H7 (cell line): ENCODE measurements at regions not wholly inside any gene's neighbourhood (a gene's known extent, or its start where the extent isn't known, plus 50 kb on each side); places are given as distances from the start of the nearest gene placed in this dataset.
"Not testable (repeated sequence)": the region's sequence is repeated elsewhere in the genome, so short reads cannot be mapped to it uniquely, and the experiment has no call there.

ENCODE experiments used
- DNase-seq: peaks from one replicate; pipeline ENCODE4 v3.0.0; 2012
- H3K27me3 ChIP-seq: 2 replicates; pipeline ENCODE4 v1.6.0; 2011; ENCODE audit warnings: mild to moderate bottlenecking, low read length; ENCODE audit not compliant: control insufficient read depth, insufficient read depth
- H3K36me3 ChIP-seq: replicated peaks from 2 replicates; pipeline ENCODE4 v1.5.1; 2011; ENCODE audit warnings: low read length; ENCODE audit not compliant: control insufficient read depth, insufficient read depth
- H3K4me3 ChIP-seq: 2 replicates; pipeline ENCODE4 v1.5.1; 2011; ENCODE audit warnings: low read depth, mild to moderate bottlenecking, control low read depth, low read length, moderate library complexity; ENCODE audit not compliant: insufficient read depth

DNA sequence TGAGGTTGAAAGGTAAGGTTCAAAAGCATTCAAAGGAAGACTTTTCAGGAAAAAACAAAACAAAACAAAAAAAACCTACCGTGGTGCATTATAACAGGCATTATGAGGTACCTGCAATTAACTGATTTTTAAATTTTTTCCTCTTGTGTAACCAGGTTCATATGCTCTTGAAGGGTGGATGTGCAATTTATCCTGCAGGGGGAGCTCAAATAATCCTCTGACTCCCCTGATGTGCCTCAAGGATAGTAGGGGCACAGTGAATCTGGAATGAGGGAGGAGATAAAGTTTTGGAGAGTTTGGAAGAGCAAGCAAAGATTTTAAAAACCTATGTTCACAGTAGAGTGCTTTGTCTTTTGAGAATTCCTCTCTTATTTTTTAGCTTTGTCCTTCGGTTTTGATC, 1349.4 kb downstream of the CDH8 start:
- Histone ChIP-seq H3K27me3 (no peaks in the 10 kb centered on the region), H3K36me3 (no peaks in the 10 kb centered on the region), H3K4me3 (no peak overlapping the region)
- DNase-seq: peak; percentile 6

DNA sequence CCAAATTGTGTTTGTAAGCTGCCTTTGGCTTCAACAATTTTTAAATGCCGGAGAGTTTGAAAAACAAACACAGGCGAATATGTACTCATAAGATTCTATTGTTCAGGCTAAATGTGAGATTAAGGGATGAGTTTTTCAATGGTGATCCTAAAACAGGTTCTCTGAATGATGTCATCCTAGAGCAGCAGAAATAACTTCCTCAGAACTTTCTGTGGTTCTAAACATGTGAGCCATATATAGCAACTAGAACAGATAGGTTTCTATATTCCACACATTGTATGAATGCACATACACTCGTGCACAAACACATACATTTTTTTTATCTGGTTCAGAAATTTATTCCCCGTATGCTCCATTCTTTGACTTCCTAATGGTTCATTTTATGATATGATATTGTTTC, 1352.2 kb downstream of the CDH8 start:
- DNase-seq: no peak
- no peaks in the 10 kb centered on the region for H3K36me3 ChIP-seq
- H3K27me3 ChIP-seq: no peaks in the 10 kb centered on the region
- no peak overlapping the region for H3K4me3 ChIP-seq

DNA sequence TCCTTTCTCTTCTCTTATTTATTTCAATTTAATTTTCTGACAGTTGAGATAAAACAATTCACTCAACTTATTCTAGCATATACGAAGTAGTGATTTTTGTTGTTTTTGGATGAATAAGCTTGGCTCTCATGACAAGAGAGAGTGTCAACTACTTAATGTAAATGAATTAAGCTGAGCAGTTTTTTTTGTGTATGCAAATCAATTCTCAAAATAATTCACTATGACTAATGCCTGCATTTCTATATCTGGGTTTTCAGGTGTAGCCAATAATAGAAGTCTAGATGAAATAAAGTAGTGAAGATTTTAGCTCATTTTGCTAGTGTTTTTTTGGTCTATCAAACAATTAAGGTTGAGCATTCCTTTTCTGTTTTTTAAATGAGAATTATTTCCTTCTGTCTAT, 1354.0 kb downstream of the CDH8 start:
- Histone ChIP-seq H3K27me3 (no peaks in the 10 kb centered on the region), H3K36me3 (no peaks in the 10 kb centered on the region), H3K4me3 (no peak overlapping the region)
- DNase-seq: no peak

DNA sequence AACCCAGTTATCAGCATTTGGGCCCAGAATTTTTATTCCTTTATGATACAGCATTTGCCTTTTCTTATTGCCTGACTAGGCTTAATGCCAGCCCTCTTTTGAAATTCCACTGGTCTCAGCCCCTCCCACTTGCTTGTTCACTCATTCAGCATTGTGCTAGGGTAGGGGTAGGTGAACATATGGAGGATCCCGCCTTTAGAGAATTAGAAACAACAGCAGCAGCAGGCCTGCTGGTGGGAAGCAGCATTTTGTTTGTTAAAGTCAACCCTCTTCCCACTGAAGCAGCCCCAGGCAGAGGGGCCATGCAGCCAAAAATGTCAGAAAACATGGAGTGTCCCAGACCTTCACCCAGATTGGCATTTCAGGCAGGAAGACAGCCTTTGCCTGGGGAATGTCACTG, 1355.2 kb downstream of the CDH8 start:
- DNase-seq: no peak
- no peaks in the 10 kb centered on the region for H3K36me3 ChIP-seq

DNA sequence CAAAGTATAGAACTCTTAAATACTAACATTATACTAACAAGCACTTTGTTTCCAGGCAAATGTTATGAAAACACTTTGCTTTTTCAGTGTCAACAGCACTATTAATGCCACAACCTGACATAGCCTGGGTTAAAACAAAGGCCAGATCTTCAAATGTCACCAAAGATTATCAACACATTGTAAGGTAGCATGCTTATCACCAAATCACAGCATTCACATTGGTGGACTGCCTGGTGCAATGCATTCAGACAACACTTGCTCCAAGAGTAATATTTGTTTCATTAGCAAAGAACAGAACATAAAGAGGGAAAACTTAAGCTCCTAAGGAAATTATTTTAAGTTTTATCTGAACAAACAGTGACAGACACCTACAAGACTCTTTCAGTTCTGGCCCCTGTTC, 1361.2 kb downstream of the CDH8 start:
- no peaks in the 10 kb centered on the region for H3K27me3 ChIP-seq
- no peaks in the 10 kb centered on the region for H3K36me3 ChIP-seq
- no peak for DNase-seq
- H3K4me3 ChIP-seq: no peak overlapping the region

More for the DNA sequence above, 1355.2 kb downstream of the CDH8 start:
- H3K27me3 ChIP-seq: no peaks in the 10 kb centered on the region
- H3K4me3 ChIP-seq: no peak overlapping the region

DNA sequence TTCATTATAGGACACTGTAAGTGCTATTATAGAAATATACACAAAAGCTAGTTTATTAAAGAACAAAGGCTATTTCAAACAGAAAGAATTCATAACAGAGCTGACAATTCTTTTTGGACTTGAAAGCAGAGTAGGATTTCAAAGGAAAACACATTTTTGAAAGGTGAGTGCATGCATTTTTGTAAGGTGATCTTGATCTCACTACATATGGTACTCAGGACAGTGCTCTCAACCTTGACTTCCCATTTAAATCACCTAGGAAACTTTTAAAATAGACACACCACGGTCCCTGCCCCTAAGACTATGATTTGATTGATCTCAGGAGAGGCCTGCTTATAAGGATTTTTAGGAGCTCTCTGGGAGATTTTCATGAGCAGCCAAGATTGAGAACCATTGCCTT, 1362.0 kb downstream of the CDH8 start:
- DNase-seq: no peak
- no peak overlapping the region for H3K4me3 ChIP-seq
- no peaks in the 10 kb centered on the region for H3K27me3 ChIP-seq
- H3K36me3 ChIP-seq: no peaks in the 10 kb centered on the region

DNA sequence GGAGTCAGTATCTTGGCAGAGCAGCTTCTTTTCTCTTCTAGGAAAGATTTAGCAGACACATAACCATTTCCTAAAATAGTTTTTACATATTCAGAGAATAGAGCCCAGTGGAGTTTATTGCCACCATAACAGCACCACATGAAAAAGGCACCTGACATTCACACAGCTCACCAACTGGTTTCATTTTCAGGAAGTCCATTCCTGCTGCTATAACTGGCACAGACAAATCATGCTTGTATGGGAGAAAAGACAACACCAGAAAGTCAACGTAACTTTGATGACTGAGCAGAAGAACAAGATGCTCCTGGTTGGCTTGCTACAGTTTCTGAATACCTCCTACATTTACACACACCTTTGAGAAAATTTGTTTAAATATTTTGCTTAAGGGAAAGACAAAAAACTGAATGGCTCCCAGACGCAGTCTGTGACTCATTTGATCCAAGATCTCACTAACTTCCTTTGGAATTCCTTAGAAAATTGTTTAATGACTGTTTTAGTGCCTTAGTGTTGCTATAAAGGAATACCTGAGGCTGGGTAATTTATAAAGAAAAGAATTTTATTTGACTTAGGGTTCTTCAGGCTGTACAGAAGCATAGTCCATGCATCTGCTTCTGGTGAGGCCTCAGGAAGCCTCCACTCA, 1380.6 kb downstream of the CDH8 start:
- Histone ChIP-seq H3K27me3 (no peaks in the 10 kb centered on the region), H3K4me3 (no peak overlapping the region), H3K36me3 (no peaks in the 10 kb centered on the region)
- no peak for DNase-seq

DNA sequence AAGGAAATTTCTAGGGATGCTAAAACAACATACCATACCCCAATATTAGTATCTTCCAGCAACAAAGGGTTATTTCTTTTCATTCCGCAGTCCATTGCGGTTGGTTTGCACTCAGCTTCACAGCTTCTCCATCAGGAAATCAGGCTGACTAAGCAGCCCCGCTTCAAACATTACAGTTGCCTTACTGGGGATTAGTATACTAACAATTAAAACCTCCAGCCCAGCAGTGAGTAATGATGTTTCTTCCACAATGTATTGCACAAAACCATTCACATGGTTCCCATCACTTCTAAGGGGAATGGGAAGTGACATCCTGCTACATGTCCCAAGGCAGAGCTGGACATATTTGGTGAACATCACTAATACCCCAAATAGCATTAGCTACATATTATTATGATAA, 1384.9 kb downstream of the CDH8 start:
- DNase-seq: no peak
- Histone ChIP-seq H3K36me3 (no peaks in the 10 kb centered on the region), H3K27me3 (no peaks in the 10 kb centered on the region), H3K4me3 (no peak overlapping the region)

DNA sequence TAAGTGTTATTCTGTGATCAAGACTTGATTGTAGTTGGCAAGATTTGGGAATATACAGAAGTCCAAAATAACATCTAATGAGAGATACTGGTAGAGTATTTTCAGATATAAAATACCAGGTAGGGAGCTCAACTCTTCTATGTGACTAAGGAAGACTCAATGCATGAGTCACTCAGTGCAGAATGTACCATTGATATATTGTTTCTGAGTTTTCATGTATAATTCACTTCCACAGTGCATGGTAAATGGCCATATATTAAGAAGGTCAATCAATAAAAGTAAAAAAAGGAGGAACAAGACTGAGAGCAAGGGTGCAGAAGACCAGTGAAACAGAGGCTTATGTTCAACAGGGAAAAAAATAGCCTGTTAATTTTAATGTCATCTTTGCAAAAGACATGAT, 1387.9 kb downstream of the CDH8 start:
- Histone ChIP-seq H3K27me3 (no peaks in the 10 kb centered on the region), H3K4me3 (no peak overlapping the region), H3K36me3 (no peaks in the 10 kb centered on the region)
- no peak for DNase-seq

DNA sequence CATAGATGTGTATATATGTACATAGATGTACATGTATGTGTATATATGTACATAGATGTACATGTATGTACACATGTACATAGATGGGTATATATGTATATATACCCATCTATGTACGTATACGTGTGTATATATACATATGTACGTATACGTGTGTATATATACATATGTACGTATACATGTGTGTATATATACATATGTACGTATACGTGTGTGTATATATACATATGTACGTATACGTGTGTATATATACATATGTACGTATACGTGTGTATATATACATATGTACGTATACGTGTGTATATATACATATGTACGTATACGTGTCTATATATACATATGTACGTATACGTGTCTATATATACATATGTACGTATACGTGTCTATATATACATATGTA, 1388.8 kb downstream of the CDH8 start:
- not testable (repeated sequence) for H3K4me3 ChIP-seq, DNase-seq, H3K36me3 ChIP-seq, H3K27me3 ChIP-seq

DNA sequence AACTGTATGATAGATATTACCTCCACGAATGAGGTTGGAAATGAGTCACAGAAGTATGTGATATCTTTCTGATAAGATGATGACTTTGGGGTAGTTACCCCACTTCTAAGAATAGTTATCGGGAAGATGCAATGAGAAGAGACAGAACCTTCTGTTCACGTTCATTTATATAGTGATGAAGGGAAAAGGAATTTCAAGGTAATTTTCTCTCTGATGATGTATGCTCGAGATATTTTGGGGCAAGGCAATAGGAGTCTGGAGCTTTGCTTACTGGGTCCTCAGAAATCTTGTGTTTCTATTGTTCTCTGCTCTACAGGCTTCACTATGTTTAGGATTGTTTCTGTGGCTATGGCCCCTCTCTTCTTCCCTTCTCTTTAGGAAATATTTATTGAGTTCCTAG, 1389.6 kb downstream of the CDH8 start:
- H3K36me3 ChIP-seq: no peaks in the 10 kb centered on the region
- no peak overlapping the region for H3K4me3 ChIP-seq
- H3K27me3 ChIP-seq: no peaks in the 10 kb centered on the region
- no peak for DNase-seq

DNA sequence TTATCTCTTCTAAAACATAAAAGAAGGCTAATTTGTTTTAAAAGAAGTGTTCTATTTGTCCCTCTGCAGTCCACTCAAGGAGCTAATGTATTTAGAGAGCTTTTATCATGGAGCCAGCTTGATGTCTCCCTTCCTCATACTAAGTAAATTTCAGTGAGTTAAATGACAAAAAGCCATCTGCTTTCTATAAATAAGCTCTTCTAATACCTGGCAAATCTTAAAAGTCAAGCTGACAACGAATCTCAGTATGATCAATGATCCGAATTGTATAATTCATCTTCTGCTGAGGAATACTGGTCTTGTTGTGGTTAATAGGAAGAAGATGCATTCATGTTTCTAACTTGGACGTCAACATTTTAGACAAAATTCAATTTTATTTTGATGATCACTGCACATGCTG, 1390.7 kb downstream of the CDH8 start:
- Histone ChIP-seq H3K27me3 (no peaks in the 10 kb centered on the region), H3K36me3 (no peaks in the 10 kb centered on the region)
- DNase-seq: no peak

DNA sequence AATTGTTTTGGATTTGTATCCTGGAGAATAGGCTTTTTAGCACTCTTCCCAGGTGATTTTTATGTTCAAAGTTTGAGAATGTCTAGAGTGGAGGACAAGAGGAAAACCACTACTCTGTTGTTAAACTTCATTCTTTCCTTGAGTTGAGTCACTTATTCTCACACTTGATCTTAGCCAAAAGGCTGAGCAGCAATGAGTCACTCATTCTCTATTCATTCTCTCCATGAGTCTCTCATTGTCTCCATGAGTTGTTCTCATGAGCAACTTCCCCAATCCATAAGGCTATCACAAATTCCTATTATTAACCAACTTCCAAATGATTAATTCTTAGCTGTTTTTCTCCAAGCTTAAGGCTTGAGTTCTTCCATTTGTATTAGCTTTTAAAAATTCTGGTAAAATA, 1393.3 kb downstream of the CDH8 start:
- DNase-seq: no peak
- Histone ChIP-seq H3K4me3 (no peak overlapping the region), H3K27me3 (no peaks in the 10 kb centered on the region), H3K36me3 (no peaks in the 10 kb centered on the region)

More for the DNA sequence above, 1390.7 kb downstream of the CDH8 start:
- H3K4me3 ChIP-seq: no peak overlapping the region

DNA sequence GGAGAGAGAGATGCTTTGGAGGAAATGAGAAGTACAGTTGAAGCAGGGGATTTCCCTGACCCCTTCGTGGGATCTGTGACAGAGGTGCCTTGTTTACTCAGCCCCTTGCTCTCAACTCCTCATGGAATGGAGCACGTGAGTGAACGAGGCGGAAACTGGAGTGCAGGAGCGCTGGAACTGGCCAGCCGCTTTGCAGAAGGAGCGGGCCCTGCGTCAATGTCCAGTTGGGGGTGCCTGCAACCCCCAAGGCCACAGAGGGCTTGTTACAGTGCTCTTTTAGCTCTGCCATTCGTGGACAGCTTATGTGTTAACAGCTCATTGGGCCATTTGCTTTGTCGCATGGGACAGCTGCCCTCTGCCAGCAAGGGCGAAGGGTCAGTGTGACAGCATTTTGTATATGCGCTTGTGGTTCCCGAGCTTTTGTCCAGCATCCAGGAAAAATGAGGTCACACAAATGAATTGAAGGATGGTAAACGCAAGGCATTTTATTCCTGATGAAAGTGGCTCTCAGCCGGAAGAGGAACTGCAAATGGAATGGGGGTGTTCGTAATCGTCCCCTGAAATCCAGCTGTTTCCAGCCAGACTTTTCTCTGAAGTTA, 1395.1 kb downstream of the CDH8 start:
- H3K4me3 ChIP-seq: no peak overlapping the region
- H3K27me3 ChIP-seq: no peaks in the 10 kb centered on the region
- no peaks in the 10 kb centered on the region for H3K36me3 ChIP-seq
- no peak for DNase-seq

DNA sequence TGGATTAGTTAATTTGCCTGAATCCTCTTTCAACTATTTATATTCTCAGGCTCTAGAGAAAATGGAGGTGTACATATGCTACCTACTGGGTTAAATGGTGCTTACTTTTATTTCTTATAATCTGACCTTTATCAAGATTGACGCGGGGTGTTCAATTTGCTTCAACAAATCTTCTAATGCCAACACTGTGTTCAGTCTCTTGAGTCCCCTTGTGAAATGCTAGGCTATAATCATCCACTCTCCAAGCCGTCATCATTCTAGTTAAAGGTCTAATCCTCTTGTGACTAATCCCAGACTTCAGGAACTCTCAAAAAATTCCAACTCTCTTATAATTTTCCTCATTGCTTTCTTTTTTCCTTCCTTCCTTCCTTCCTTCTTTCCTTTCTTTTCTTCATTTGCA, 1396.2 kb downstream of the CDH8 start:
- H3K36me3 ChIP-seq: no peaks in the 10 kb centered on the region
- no peak overlapping the region for H3K4me3 ChIP-seq
- no peak for DNase-seq
- no peaks in the 10 kb centered on the region for H3K27me3 ChIP-seq

DNA sequence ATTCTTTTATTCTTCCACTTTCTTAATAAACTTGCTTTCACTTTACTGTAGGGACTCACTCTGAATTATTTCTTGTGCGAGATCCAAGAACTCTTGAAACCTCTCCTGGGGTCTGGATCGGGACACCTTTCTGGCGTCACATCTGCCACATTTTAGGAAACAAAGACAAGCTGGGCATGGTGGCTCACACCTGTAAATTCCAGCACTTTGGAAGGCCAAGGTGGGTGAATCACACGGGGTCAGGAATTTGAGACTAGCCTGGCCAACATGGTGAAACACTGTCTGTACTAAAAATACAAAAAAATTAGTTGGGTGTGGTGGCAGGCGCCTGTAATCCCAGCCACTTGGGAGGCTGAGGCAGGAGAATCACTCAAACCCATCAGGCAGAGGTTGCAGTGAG, 1399.6 kb downstream of the CDH8 start:
- H3K36me3 ChIP-seq, H3K27me3 ChIP-seq, DNase-seq, H3K4me3 ChIP-seq: not testable (repeated sequence)
